NCI-H82 (cell line): ENCODE measurements at regions not wholly inside any gene's neighbourhood (a gene's known extent, or its start where the extent isn't known, plus 50 kb on each side); places are given as distances from the start of the nearest gene placed in this dataset.

Experiments
- DNase-seq: peaks from one replicate; lab custom pipeline; 2025; lab: John Stamatoyannopoulos, UW

DNA sequence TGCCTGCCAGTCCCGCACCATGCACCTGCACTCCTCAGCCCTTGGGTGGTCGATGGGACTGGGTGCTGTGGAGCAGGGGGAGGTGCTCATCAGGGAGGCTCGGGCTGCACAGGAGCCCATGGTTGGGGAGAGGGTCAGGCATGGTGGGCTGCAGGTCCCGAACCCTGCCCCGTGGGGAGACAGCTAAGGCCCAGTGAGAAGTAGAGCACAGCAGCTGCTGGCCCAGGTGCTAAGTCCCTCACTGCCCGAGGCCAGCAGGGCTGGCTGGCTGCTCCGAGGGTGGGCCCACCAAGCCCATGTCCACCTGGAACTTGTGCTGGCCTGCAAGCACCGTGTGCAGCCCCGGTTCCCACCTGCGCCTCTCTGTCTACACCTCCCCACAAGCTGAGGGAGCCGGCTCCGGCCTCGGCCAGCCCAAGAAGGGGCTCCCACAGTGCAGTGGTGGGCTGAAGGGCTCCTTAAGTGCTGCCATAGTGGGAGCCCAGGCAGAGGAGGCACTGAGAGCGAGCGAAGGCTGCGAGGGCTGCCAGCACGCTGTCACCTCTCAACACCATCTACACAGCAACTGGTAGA is 88.5 kb upstream of the ELAVL2 start:
- DNase-seq = no peak

DNA sequence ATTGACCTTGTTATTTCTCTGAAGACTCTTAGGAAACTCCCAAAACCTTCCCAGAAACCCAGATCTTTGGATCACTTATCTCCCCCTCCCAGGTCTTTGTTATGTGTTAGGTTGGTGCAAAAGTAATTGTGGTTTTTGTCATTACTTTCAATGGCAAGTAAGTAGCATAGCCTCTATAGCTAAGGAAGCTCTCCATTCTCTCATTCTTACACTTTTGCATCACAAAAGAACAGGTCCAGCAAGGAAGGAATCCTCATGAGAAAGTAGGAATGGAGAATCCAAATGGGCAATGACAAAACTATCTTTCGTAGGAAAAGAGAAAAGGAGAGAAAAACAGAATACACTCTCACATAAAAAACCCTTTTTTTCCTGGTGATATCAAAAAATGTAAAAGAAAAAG is 81.3 kb upstream of the ELAVL2 start:
- no peak for DNase-seq

GRCh38 chr9:23887781-23888180 is 61.7 kb upstream of the ELAVL2 start:
- DNase-seq = peak; percentile 91
